HepG2 (cell line): ENCODE measurements at regions not wholly inside any gene's neighbourhood (a gene's known extent, or its start where the extent isn't known, plus 50 kb on each side); places are given as distances from the start of the nearest gene placed in this dataset.
A peak's percentile ranks its signal among the peaks of the same experiment; 100 is the strongest.

Source experiments
- ATAC-seq: fragments of 200-7000 bp; cut with Tn5 transposase; 3 replicates; pipeline ENCODE4 v1.9.1; 2020; ENCODE audit warnings: mild to moderate bottlenecking, moderate library complexity
- BruUV-seq: library from RNA; stranded (reverse); fragments of 400-500 nt; replicated peaks from 2 replicates; lab custom pipeline; 2021; lab: Mats Ljungman, UMichigan
- CTCF ChIA-PET: fragments of 300-600 bp; formaldehyde crosslinking; extraction: SDS; loops from one replicate; lab custom pipeline; 2021; ENCODE audit warnings: low total read pairs, inconsistent platforms, low intra/inter-chr PET ratio; lab: Yijun Ruan, JAX
- POLR2A ChIA-PET: fragments of 350-600 bp; sonication (Branson Sonifier 250); formaldehyde crosslinking; loops from one replicate; lab custom pipeline; 2020; ENCODE audit warnings: antibody characterized with exemption, inconsistent platforms; lab: Yijun Ruan, JAX
- DNase-seq: peaks from one replicate; pipeline ENCODE4 v3.0.0-alpha.2; 2015; ENCODE audit warnings: low spot score
- FAIRE-seq: peaks from 3 replicates; lab custom pipeline; 2011; peaks lifted over from hg19 to GRCh38; lab: Jason Lieb, UNC
- H2AFZ ChIP-seq: one replicate; pipeline ENCODE4 v1.6.1; 2011; ENCODE audit warnings: low read length, inconsistent platforms
- H3K27ac ChIP-seq: fragments of 300-600 bp; 3 replicates; pipeline ENCODE4 v1.8.0; 2011; ENCODE audit warnings: mixed run types, mild to moderate bottlenecking, mixed read lengths, low read length, inconsistent platforms; ENCODE audit not compliant: insufficient read depth; ENCODE audit errors: extremely low read length
- H3K27me3 ChIP-seq, 2 experiments: fragments of 200-600 bp in 1 of 2; 2 replicates in 1 of 2; 3 replicates in 1 of 2; pipeline versions ENCODE4 v1.6.0 to v1.8.0; 2011; ENCODE audit warnings: low read length in 2 of 2, mild to moderate bottlenecking in 2 of 2, moderate library complexity in 2 of 2, inconsistent platforms in 1 of 2; ENCODE audit not compliant: insufficient read depth in 2 of 2, control insufficient read depth in 1 of 2
- H3K36me3 ChIP-seq, 2 experiments: fragments of 200-600 bp in 1 of 2; replicated peaks in 1 of 2; 2 replicates in 1 of 2; 3 replicates in 1 of 2; pipeline versions ENCODE4 v1.5.1 to v1.8.0; 2011; ENCODE audit warnings: low read length in 2 of 2, inconsistent platforms in 1 of 2; ENCODE audit not compliant: insufficient read depth in 2 of 2, control insufficient read depth in 1 of 2
- H3K4me1 ChIP-seq: 2 replicates; pipeline ENCODE4 v1.5.1; 2012; ENCODE audit warnings: low read length, inconsistent platforms; ENCODE audit not compliant: insufficient read depth
- H3K4me2 ChIP-seq: 2 replicates; pipeline ENCODE4 v1.6.0; 2011; ENCODE audit warnings: low read depth, low read length, inconsistent platforms
- H3K4me3 ChIP-seq, 3 experiments: fragments of 200-600 bp in 1 of 3; sonication (generic), shearing (Covaris generic) in 1 of 3; replicated peaks in 1 of 3; 2 replicates each; pipeline ENCODE4 v1.5.1; 2011 to 2016; ENCODE audit warnings: low read length in 3 of 3, inconsistent platforms in 2 of 3, low read depth in 2 of 3, mild to moderate bottlenecking in 2 of 3, control low read depth in 1 of 3, mixed read lengths in 1 of 3; ENCODE audit not compliant: insufficient read depth in 1 of 3
- H3K79me2 ChIP-seq: one replicate; pipeline ENCODE4 v1.6.1; 2011; ENCODE audit warnings: low read length, inconsistent platforms; ENCODE audit not compliant: insufficient read depth
- H3K9ac ChIP-seq: 2 replicates; pipeline ENCODE4 v1.6.0; 2011; ENCODE audit warnings: mild to moderate bottlenecking, low read depth, low read length, inconsistent platforms; ENCODE audit not compliant: insufficient read depth
- H3K9me3 ChIP-seq: 2 replicates; pipeline ENCODE4 v1.5.1; 2012; ENCODE audit warnings: mild to moderate bottlenecking, low read length
- H4K20me1 ChIP-seq: 2 replicates; pipeline ENCODE4 v1.6.0; 2011; ENCODE audit warnings: inconsistent platforms, mild to moderate bottlenecking, low read length, moderate library complexity; ENCODE audit not compliant: insufficient read depth
- ARNT ChIP-seq: fragments of 450-650 bp; IDR thresholded peaks from 2 replicates; pipeline ENCODE4 v1.6.1; 2017
- ATF7 ChIP-seq, 2 experiments: fragments of 450-650 bp in 1 of 2; sonication (generic) in 1 of 2; formaldehyde crosslinking in 1 of 2; IDR thresholded peaks; 2 replicates each; pipeline versions ENCODE4 v1.4.0 to v1.6.1; 2016 to 2020; ENCODE audit warnings: antibody characterized with exemption in 1 of 2, mild to moderate bottlenecking in 1 of 2, missing genetic modification reagents in 1 of 2
- FOXA1 ChIP-seq, 2 experiments: fragments of 450-650 bp in 1 of 2; sonication (generic) in 1 of 2; formaldehyde crosslinking in 1 of 2; IDR thresholded peaks; 2 replicates each; pipeline versions ENCODE4 v1.4.0 to v1.6.1; 2016 to 2020; ENCODE audit warnings: missing genetic modification reagents in 1 of 2
- FOXA3 ChIP-seq: IDR thresholded peaks from 2 replicates; pipeline ENCODE4 v1.6.1; 2016; ENCODE audit warnings: missing genetic modification reagents, missing compliant biosample characterization
- GATAD2A ChIP-seq: IDR thresholded peaks from 2 replicates; pipeline ENCODE4 v1.6.1; 2016
- PCBP2 ChIP-seq: fragments of 200-400 bp; formaldehyde crosslinking; optimal IDR thresholded peaks from 2 replicates; pipeline ENCODE3; 2018; ENCODE audit warnings: low read length, low read depth; ENCODE audit not compliant: poor library complexity, severe bottlenecking
- PHF20 ChIP-seq: sonication (generic); formaldehyde crosslinking; IDR thresholded peaks from 2 replicates; pipeline ENCODE4 v1.5.0; 2020; ENCODE audit warnings: mild to moderate bottlenecking, missing genetic modification reagents
- POGZ ChIP-seq: sonication (generic); formaldehyde crosslinking; IDR thresholded peaks from 2 replicates; pipeline ENCODE4 v1.4.0; 2020; ENCODE audit warnings: mild to moderate bottlenecking, missing genetic modification reagents
- SALL1 ChIP-seq: sonication (generic); formaldehyde crosslinking; IDR thresholded peaks from 2 replicates; pipeline ENCODE4 v1.8.0; 2022; ENCODE audit warnings: mild to moderate bottlenecking, missing genetic modification reagents
- ZMYM4 ChIP-seq: sonication (generic); formaldehyde crosslinking; IDR thresholded peaks from 2 replicates; pipeline ENCODE4 v1.8.1; 2023; ENCODE audit warnings: mild to moderate bottlenecking, missing genetic modification reagents
- ZNF292 ChIP-seq: sonication (generic); formaldehyde crosslinking; IDR thresholded peaks from 2 replicates; pipeline ENCODE4 v1.8.1; 2022; ENCODE audit warnings: mild to moderate bottlenecking, low read depth, missing genetic modification reagents, borderline replicate concordance
- ZNF496 ChIP-seq: sonication (generic); formaldehyde crosslinking; IDR thresholded peaks from 2 replicates; pipeline ENCODE4 v1.8.1; 2023; ENCODE audit warnings: mild to moderate bottlenecking, moderate library complexity, missing genetic modification reagents; ENCODE audit not compliant: insufficient replicate concordance
- WGBS: methylation state at CpG from one replicate; pipeline ENCODE4 v1.1.6; 2017; ENCODE audit warnings: low lambda C conversion rate; 5-methylcytosine and 5-hydroxymethylcytosine counted together
- in situ Hi-C: cut with HindIII; loops from 2 replicates; pipeline ENCODE4 v1.10.0; 2017; ENCODE audit warnings: low pct_unique_long_range_greater_than_20kb; ENCODE audit not compliant: extremely low pct_ligation_motif_present
- intact Hi-C: fragments of 100-400 bp; cut with micrococcal nuclease; formaldehyde crosslinking; loops from one replicate; pipeline ENCODE4 v1.10.0; 2022; ENCODE audit not compliant: unreplicated experiment
- TF ChIP-seq, protein P1 (sequence below): sonication (generic); formaldehyde crosslinking; IDR thresholded peaks from 2 replicates; pipeline ENCODE4 v1.8.0; 2022; ENCODE audit warnings: mild to moderate bottlenecking, missing genetic modification reagents, moderate library complexity
- TF ChIP-seq, protein P2 (sequence below): IDR thresholded peaks from 2 replicates; pipeline ENCODE4 v1.6.1; 2016
- TF ChIP-seq, protein P3 (sequence below): IDR thresholded peaks from 2 replicates; pipeline ENCODE4 v1.6.1; 2012; ENCODE audit warnings: low read depth, low read length, improper control_type of control experiment

DNA sequence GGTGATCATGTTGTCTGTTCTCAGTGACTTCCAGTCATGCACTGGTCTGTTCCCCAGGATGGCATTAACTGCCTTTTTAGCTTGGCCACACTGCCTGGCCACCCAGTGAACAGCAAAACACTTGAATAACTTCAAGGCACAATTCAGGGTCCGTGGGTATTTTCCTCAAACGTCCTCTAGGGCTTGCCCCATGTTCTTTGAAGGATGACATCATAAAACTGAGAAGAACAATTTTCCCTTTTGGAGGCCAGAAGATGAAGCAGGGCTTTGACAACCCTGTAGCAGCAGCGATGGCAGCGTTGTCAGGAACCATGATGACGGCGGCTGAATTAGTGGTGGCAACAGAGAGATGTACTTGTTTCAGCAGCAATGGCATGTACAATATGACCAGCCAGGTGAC, 465.9 kb upstream of the ONECUT1 start:
- no peaks in the 10 kb centered on the region for H3K9me3 ChIP-seq
- 67% methylated on average over 6 of the region's 6 CpGs for WGBS
- H3K9ac ChIP-seq, result no peak overlapping the region
- intact Hi-C loops (no loop called here), in situ Hi-C loops (no loop called here)
- ATAC-seq (no peak), DNase-seq (no peak), FAIRE-seq (no peak)
- H3K27me3 ChIP-seq, result no peaks in the 10 kb centered on the region
- no peaks in the 10 kb centered on the region for H4K20me1 ChIP-seq
- no peak overlapping the region for H2AFZ ChIP-seq
- H3K4me1 ChIP-seq, result peaks cover 9% of the 10 kb centered on the region
- no peaks in the 10 kb centered on the region for H3K79me2 ChIP-seq
- H3K27ac ChIP-seq, result no peak overlapping the region
- H3K4me2 ChIP-seq, result no peak overlapping the region
- POLR2A ChIA-PET, result no interaction called here
- no peaks in the 10 kb centered on the region for H3K36me3 ChIP-seq
- BruUV-seq, result no TSS peak
- CTCF ChIA-PET, result no interaction called here
- no peak overlapping the region for H3K4me3 ChIP-seq
- no peak for TF ChIP-seq ARNT
- TF ChIP-seq ATF7 (IDR thresholded peaks at IDR 0.05), result peak; percentile 59
- TF ChIP-seq ATF7 (CRISPR knock-in tag; IDR thresholded peaks at IDR 0.05), result no peak
- TF ChIP-seq, all 625 proteins: peak for 1

DNA sequence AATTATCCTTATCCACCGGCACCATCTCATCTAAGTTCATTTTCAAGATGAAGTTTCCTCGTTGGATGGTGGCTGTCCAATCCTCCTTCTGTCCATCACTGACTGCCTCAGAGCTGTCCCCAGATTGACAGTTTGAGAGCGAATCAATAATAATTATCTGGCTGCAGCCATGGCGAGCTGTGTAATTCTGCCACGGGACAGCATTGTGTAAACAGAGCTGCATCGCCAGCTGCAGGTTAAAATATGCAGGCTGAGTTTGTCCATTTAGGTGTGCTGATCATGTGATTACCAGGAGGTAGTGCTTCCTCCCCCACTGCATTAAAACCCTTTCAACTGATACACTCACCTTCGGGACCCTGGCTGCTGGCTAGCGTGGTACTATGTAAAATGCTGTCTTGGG, 461.9 kb upstream of the ONECUT1 start:
- peak; percentile 23 for DNase-seq
- TF ChIP-seq, protein P1, sequence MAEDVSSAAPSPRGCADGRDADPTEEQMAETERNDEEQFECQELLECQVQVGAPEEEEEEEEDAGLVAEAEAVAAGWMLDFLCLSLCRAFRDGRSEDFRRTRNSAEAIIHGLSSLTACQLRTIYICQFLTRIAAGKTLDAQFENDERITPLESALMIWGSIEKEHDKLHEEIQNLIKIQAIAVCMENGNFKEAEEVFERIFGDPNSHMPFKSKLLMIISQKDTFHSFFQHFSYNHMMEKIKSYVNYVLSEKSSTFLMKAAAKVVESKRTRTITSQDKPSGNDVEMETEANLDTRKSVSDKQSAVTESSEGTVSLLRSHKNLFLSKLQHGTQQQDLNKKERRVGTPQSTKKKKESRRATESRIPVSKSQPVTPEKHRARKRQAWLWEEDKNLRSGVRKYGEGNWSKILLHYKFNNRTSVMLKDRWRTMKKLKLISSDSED (CRISPR knock-in tag), result no peak
- TF ChIP-seq ZNF496 (CRISPR knock-in tag) (no peak), FOXA3 (CRISPR knock-in tag) (peak; percentile 68), SALL1 (CRISPR knock-in tag) (peak; percentile 73), PCBP2 (no peak), ZMYM4 (CRISPR knock-in tag) (peak; percentile 62), POGZ (CRISPR knock-in tag) (0 out of 2 replicates have a peak, but pooled peaks have one; percentile 46), GATAD2A (CRISPR knock-in tag) (peak; percentile 29; the same call in 1 of the 2 replicates), PHF20 (CRISPR knock-in tag) (peak; percentile 27; the same call in 1 of the 2 replicates), FOXA1 (IDR thresholded peaks at IDR 0.05) (no peak), FOXA1 (CRISPR knock-in tag; IDR thresholded peaks at IDR 0.05) (peak; percentile 55; the same call in 1 of the 2 replicates), ZNF292 (CRISPR knock-in tag) (peak; percentile 78; the same call in 1 of the 2 replicates)
- TF ChIP-seq, protein P2, sequence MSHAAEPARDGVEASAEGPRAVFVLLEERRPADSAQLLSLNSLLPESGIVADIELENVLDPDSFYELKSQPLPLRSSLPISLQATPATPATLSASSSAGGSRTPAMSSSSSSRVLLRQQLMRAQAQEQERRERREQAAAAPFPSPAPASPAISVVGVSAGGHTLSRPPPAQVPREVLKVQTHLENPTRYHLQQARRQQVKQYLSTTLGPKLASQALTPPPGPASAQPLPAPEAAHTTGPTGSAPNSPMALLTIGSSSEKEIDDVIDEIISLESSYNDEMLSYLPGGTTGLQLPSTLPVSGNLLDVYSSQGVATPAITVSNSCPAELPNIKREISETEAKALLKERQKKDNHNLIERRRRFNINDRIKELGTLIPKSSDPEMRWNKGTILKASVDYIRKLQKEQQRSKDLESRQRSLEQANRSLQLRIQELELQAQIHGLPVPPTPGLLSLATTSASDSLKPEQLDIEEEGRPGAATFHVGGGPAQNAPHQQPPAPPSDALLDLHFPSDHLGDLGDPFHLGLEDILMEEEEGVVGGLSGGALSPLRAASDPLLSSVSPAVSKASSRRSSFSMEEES (CRISPR knock-in tag), result peak; percentile 69; the same call in 1 of the 2 replicates
- TF ChIP-seq, protein P3, sequence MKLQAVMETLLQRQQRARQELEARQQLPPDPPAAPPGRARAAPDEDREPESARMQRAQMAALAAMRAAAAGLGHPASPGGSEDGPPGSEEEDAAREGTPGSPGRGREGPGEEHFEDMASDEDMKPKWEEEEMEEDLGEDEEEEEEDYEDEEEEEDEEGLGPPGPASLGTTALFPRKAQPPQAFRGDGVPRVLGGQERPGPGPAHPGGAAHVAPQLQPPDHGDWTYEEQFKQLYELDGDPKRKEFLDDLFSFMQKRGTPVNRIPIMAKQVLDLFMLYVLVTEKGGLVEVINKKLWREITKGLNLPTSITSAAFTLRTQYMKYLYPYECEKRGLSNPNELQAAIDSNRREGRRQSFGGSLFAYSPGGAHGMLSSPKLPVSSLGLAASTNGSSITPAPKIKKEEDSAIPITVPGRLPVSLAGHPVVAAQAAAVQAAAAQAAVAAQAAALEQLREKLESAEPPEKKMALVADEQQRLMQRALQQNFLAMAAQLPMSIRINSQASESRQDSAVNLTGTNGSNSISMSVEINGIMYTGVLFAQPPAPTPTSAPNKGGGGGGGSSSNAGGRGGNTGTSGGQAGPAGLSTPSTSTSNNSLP, result 0 out of 2 replicates have a peak, but pooled peaks have one; percentile 42

More for the DNA sequence above, 461.9 kb upstream of the ONECUT1 start:
- BruUV-seq, result no TSS peak
- Histone ChIP-seq H3K27me3 (no peaks in the 10 kb centered on the region; a peak in 1 of 5 replicates), H3K36me3 (no peaks in the 10 kb centered on the region), H3K9ac (no peak overlapping the region), H3K4me1 (peaks cover 9% of the 10 kb centered on the region), H3K4me3 (0 out of 6 replicates have a peak overlapping the region, but pooled peaks of 1 of the 3 experiments have one; percentile 14), H3K4me2 (peak overlapping the region; percentile 62), H4K20me1 (no peaks in the 10 kb centered on the region), H3K79me2 (no peaks in the 10 kb centered on the region), H3K9me3 (no peaks in the 10 kb centered on the region), H3K27ac (no peak overlapping the region), H2AFZ (no peak overlapping the region)
- in situ Hi-C loops (no loop called here), intact Hi-C loops (no loop called here)
- ChIA-PET POLR2A (no interaction called here), CTCF (no interaction called here)
- FAIRE-seq, result no peak
- peak; percentile 87 for ATAC-seq
- WGBS, result under 1% methylated on average over 8 of the region's 8 CpGs
